ENCODE measurements at regions not wholly inside any gene's neighbourhood (a gene's known extent, or its start where the extent isn't known, plus 50 kb on each side); places are given as distances from the start of the nearest gene placed in this dataset.

- no peaks in the 10 kb centered on the region for H3K27me3 ChIP-seq (ENCODE audit: insufficient read depth, low read length)
- no peak overlapping the region for H2AFZ ChIP-seq (ENCODE audit: low read depth, low read length, poor library complexity, severe bottlenecking)
- no peaks in the 10 kb centered on the region for H3K9me2 ChIP-seq (ENCODE audit: insufficient read depth)
- no peaks in the 10 kb centered on the region for H4K20me1 ChIP-seq (ENCODE audit: insufficient read depth)
- ChIA-PET CTCF (no interaction called here), POLR2A (no interaction called here), RAD21 (ENCODE audit: low non-redundant PET in 1 of 2, low total read pairs in 2 of 2, uncharacterized antibody in 2 of 2, unreplicated experiment in 2 of 2) (no interaction called here)
- H3K4me2 ChIP-seq (ENCODE audit: low read length), result no peak overlapping the region
- no peaks in the 10 kb centered on the region for H3K4me1 ChIP-seq (ENCODE audit: control insufficient read depth in 1 of 2, insufficient read depth in 2 of 2, low read length in 2 of 2)
- H3K9me3 ChIP-seq (ENCODE audit: control insufficient read depth in 1 of 2, insufficient read depth in 1 of 2, low read depth in 1 of 2, low read length in 2 of 2), result peaks cover 0 to 15% of the 10 kb centered on the region in 2 experiments; a peak in 3 of 4 replicates
- no TSS peak for BruUV-seq (replicated peaks)
- H3K9ac ChIP-seq (ENCODE audit: low read length), result no peak overlapping the region
- H3K79me2 ChIP-seq (ENCODE audit: insufficient read depth, low read length), result no peaks in the 10 kb centered on the region
- no peak overlapping the region for H3K27ac ChIP-seq (ENCODE audit: low read depth, low read length)
- H3K4me3 ChIP-seq (replicated peaks in 1 of 2; ENCODE audit: low read depth in 1 of 2, low read length in 2 of 2), result no peak overlapping the region
- H3K36me3 ChIP-seq (ENCODE audit: control insufficient read depth in 1 of 2, insufficient read depth in 2 of 2, low read length in 2 of 2), result no peaks in the 10 kb centered on the region
- intact Hi-C loops (cut with micrococcal nuclease), result no loop called here
- no peak for DNase-seq (ENCODE audit: low read depth, low spot score)
- TF ChIP-seq RAD21 (IDR thresholded peaks at IDR 0.05; ENCODE audit: low read depth) (no peak), EGR1 (IDR thresholded peaks at IDR 0.05; ENCODE audit: low read depth) (no peak), ZFX (IDR thresholded peaks at IDR 0.05) (no peak), ELF1 (IDR thresholded peaks at IDR 0.05; ENCODE audit: borderline replicate concordance, low read depth) (no peak), ZNF274 (IDR thresholded peaks at IDR 0.05; ENCODE audit: low read depth, low read length) (no peak), TCF7L2 (IDR thresholded peaks at IDR 0.05; ENCODE audit: borderline replicate concordance, extremely low read depth, insufficient read depth, insufficient read length) (no peak), SRF (IDR thresholded peaks at IDR 0.05; ENCODE audit: low read depth) (no peak), ZBTB33 (IDR thresholded peaks at IDR 0.05; ENCODE audit: extremely low read depth, insufficient replicate concordance, low read length) (no peak), REST (IDR thresholded peaks at IDR 0.05; ENCODE audit: low read depth) (no peak), POLR2AphosphoS5 (IDR thresholded peaks at IDR 0.05; ENCODE audit: low read depth, low read length) (no peak), SIN3A (IDR thresholded peaks at IDR 0.05; ENCODE audit: low read depth) (no peak), EZH2 (IDR thresholded peaks at IDR 0.05) (no peak), EZH2phosphoT487 (IDR thresholded peaks at IDR 0.05; ENCODE audit: borderline replicate concordance) (no peak), CBX3 (IDR thresholded peaks at IDR 0.05; ENCODE audit: low read depth) (no peak)
- no peak for ATAC-seq
Observed at GRCh38 chr11:37710031-37710430, 1112.0 kb upstream of the RAG2 start.
